HepG2 (cell line): ENCODE measurements at regions not wholly inside any gene's neighbourhood (a gene's known extent, or its start where the extent isn't known, plus 50 kb on each side); places are given as distances from the start of the nearest gene placed in this dataset.

Experiments
- ATAC-seq: fragments of 200-7000 bp; cut with Tn5 transposase; 3 replicates; pipeline ENCODE4 v1.9.1; 2020; ENCODE audit warnings: mild to moderate bottlenecking, moderate library complexity
- BruUV-seq: library from RNA; stranded (reverse); fragments of 400-500 nt; replicated peaks from 2 replicates; lab custom pipeline; 2021; lab: Mats Ljungman, UMichigan
- CTCF ChIA-PET: fragments of 300-600 bp; formaldehyde crosslinking; extraction: SDS; loops from one replicate; lab custom pipeline; 2021; ENCODE audit warnings: low total read pairs, inconsistent platforms, low intra/inter-chr PET ratio; lab: Yijun Ruan, JAX
- POLR2A ChIA-PET: fragments of 350-600 bp; sonication (Branson Sonifier 250); formaldehyde crosslinking; loops from one replicate; lab custom pipeline; 2020; ENCODE audit warnings: antibody characterized with exemption, inconsistent platforms; lab: Yijun Ruan, JAX
- DNase-seq: peaks from one replicate; pipeline ENCODE4 v3.0.0-alpha.2; 2015; ENCODE audit warnings: low spot score
- FAIRE-seq: peaks from 3 replicates; lab custom pipeline; 2011; peaks lifted over from hg19 to GRCh38; lab: Jason Lieb, UNC
- H2AFZ ChIP-seq: one replicate; pipeline ENCODE4 v1.6.1; 2011; ENCODE audit warnings: low read length, inconsistent platforms
- H3K27ac ChIP-seq: fragments of 300-600 bp; 3 replicates; pipeline ENCODE4 v1.8.0; 2011; ENCODE audit warnings: mixed run types, mild to moderate bottlenecking, mixed read lengths, low read length, inconsistent platforms; ENCODE audit not compliant: insufficient read depth; ENCODE audit errors: extremely low read length
- H3K27me3 ChIP-seq, 2 experiments: fragments of 200-600 bp in 1 of 2; 2 replicates in 1 of 2; 3 replicates in 1 of 2; pipeline versions ENCODE4 v1.6.0 to v1.8.0; 2011; ENCODE audit warnings: low read length in 2 of 2, mild to moderate bottlenecking in 2 of 2, moderate library complexity in 2 of 2, inconsistent platforms in 1 of 2; ENCODE audit not compliant: insufficient read depth in 2 of 2, control insufficient read depth in 1 of 2
- H3K36me3 ChIP-seq, 2 experiments: fragments of 200-600 bp in 1 of 2; replicated peaks in 1 of 2; 2 replicates in 1 of 2; 3 replicates in 1 of 2; pipeline versions ENCODE4 v1.5.1 to v1.8.0; 2011; ENCODE audit warnings: low read length in 2 of 2, inconsistent platforms in 1 of 2; ENCODE audit not compliant: insufficient read depth in 2 of 2, control insufficient read depth in 1 of 2
- H3K4me1 ChIP-seq: 2 replicates; pipeline ENCODE4 v1.5.1; 2012; ENCODE audit warnings: low read length, inconsistent platforms; ENCODE audit not compliant: insufficient read depth
- H3K4me2 ChIP-seq: 2 replicates; pipeline ENCODE4 v1.6.0; 2011; ENCODE audit warnings: low read depth, low read length, inconsistent platforms
- H3K4me3 ChIP-seq, 3 experiments: fragments of 200-600 bp in 1 of 3; sonication (generic), shearing (Covaris generic) in 1 of 3; replicated peaks in 1 of 3; 2 replicates each; pipeline ENCODE4 v1.5.1; 2011 to 2016; ENCODE audit warnings: low read length in 3 of 3, inconsistent platforms in 2 of 3, low read depth in 2 of 3, mild to moderate bottlenecking in 2 of 3, control low read depth in 1 of 3, mixed read lengths in 1 of 3; ENCODE audit not compliant: insufficient read depth in 1 of 3
- H3K79me2 ChIP-seq: one replicate; pipeline ENCODE4 v1.6.1; 2011; ENCODE audit warnings: low read length, inconsistent platforms; ENCODE audit not compliant: insufficient read depth
- H3K9ac ChIP-seq: 2 replicates; pipeline ENCODE4 v1.6.0; 2011; ENCODE audit warnings: mild to moderate bottlenecking, low read depth, low read length, inconsistent platforms; ENCODE audit not compliant: insufficient read depth
- H3K9me3 ChIP-seq: 2 replicates; pipeline ENCODE4 v1.5.1; 2012; ENCODE audit warnings: mild to moderate bottlenecking, low read length
- H4K20me1 ChIP-seq: 2 replicates; pipeline ENCODE4 v1.6.0; 2011; ENCODE audit warnings: inconsistent platforms, mild to moderate bottlenecking, low read length, moderate library complexity; ENCODE audit not compliant: insufficient read depth
- AKAP8 ChIP-seq: sonication (generic); formaldehyde crosslinking; IDR thresholded peaks from 2 replicates; pipeline ENCODE4 v1.5.1; 2020; ENCODE audit warnings: mild to moderate bottlenecking, missing genetic modification reagents
- MAFG ChIP-seq: sonication (generic); formaldehyde crosslinking; IDR thresholded peaks from 2 replicates; pipeline ENCODE4 v1.5.1; 2020; ENCODE audit warnings: mild to moderate bottlenecking, missing genetic modification reagents
- SP2 ChIP-seq: sonication (generic); formaldehyde crosslinking; IDR thresholded peaks from 2 replicates; pipeline ENCODE4 v1.5.1; 2020; ENCODE audit warnings: mild to moderate bottlenecking, missing genetic modification reagents
- ZNF225 ChIP-seq: sonication (generic); formaldehyde crosslinking; IDR thresholded peaks from 2 replicates; pipeline ENCODE4 v1.4.0; 2020; ENCODE audit warnings: mild to moderate bottlenecking, missing genetic modification reagents
- ZNF333 ChIP-seq: sonication (generic); formaldehyde crosslinking; IDR thresholded peaks from 2 replicates; pipeline ENCODE4 v1.4.0; 2020; ENCODE audit warnings: mild to moderate bottlenecking, missing genetic modification reagents, borderline replicate concordance
- ZNF713 ChIP-seq: sonication (generic); formaldehyde crosslinking; IDR thresholded peaks from 2 replicates; pipeline ENCODE4 v1.4.0; 2020; ENCODE audit warnings: mild to moderate bottlenecking, missing genetic modification reagents
- WGBS: methylation state at CpG from one replicate; pipeline ENCODE4 v1.1.6; 2017; ENCODE audit warnings: low lambda C conversion rate; 5-methylcytosine and 5-hydroxymethylcytosine counted together
- in situ Hi-C: cut with HindIII; loops from 2 replicates; pipeline ENCODE4 v1.10.0; 2017; ENCODE audit warnings: low pct_unique_long_range_greater_than_20kb; ENCODE audit not compliant: extremely low pct_ligation_motif_present
- intact Hi-C: fragments of 100-400 bp; cut with micrococcal nuclease; formaldehyde crosslinking; loops from one replicate; pipeline ENCODE4 v1.10.0; 2022; ENCODE audit not compliant: unreplicated experiment
- TF ChIP-seq, protein P1 (sequence below): sonication (generic); formaldehyde crosslinking; IDR thresholded peaks from 2 replicates; pipeline ENCODE4 v1.4.0; 2020; ENCODE audit warnings: missing genetic modification reagents
- TF ChIP-seq, protein P2 (sequence below): sonication (generic); formaldehyde crosslinking; IDR thresholded peaks from 2 replicates; pipeline ENCODE4 v1.8.1; 2022; ENCODE audit warnings: low read depth, mild to moderate bottlenecking, missing genetic modification reagents
- TF ChIP-seq, protein P3 (sequence below), 2 experiments: sonication (generic) in 1 of 2; formaldehyde crosslinking in 1 of 2; IDR thresholded peaks; 2 replicates each; pipeline versions ENCODE4 v1.4.0 to v1.6.1; 2016 to 2020; ENCODE audit warnings: borderline replicate concordance in 1 of 2, low read depth in 1 of 2, mild to moderate bottlenecking in 1 of 2, missing genetic modification reagents in 1 of 2

DNA sequence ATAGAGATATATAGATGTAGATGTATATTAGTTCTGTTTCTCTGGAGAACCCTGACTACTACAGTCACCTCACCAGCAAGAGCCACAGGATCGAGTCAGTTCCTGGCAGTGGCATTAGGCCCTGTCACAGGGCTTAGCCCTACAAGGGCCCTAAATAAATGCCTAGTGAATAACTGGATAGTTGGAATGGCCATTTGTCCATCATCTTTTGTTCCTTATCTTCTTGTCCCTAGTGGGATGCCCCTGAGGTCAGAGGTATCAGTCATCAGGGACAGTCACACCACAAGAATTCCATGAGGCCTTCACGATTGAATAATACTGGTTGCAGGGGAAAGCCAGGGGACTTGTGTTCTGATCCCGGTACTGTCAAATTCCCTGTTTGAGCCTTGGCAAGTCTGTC lies 204.9 kb upstream of the PPP2R3A start:
- TF ChIP-seq, protein P1, sequence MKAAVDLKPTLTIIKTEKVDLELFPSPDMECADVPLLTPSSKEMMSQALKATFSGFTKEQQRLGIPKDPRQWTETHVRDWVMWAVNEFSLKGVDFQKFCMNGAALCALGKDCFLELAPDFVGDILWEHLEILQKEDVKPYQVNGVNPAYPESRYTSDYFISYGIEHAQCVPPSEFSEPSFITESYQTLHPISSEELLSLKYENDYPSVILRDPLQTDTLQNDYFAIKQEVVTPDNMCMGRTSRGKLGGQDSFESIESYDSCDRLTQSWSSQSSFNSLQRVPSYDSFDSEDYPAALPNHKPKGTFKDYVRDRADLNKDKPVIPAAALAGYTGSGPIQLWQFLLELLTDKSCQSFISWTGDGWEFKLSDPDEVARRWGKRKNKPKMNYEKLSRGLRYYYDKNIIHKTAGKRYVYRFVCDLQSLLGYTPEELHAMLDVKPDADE = no peak
- TF ChIP-seq ZNF713 (no peak), SP2 (CRISPR knock-in tag) (no peak), AKAP8 (CRISPR knock-in tag) (no peak), ZNF333 (no peak), ZNF225 (CRISPR knock-in tag) (no peak), MAFG (CRISPR knock-in tag) (no peak)
- TF ChIP-seq, protein P2, sequence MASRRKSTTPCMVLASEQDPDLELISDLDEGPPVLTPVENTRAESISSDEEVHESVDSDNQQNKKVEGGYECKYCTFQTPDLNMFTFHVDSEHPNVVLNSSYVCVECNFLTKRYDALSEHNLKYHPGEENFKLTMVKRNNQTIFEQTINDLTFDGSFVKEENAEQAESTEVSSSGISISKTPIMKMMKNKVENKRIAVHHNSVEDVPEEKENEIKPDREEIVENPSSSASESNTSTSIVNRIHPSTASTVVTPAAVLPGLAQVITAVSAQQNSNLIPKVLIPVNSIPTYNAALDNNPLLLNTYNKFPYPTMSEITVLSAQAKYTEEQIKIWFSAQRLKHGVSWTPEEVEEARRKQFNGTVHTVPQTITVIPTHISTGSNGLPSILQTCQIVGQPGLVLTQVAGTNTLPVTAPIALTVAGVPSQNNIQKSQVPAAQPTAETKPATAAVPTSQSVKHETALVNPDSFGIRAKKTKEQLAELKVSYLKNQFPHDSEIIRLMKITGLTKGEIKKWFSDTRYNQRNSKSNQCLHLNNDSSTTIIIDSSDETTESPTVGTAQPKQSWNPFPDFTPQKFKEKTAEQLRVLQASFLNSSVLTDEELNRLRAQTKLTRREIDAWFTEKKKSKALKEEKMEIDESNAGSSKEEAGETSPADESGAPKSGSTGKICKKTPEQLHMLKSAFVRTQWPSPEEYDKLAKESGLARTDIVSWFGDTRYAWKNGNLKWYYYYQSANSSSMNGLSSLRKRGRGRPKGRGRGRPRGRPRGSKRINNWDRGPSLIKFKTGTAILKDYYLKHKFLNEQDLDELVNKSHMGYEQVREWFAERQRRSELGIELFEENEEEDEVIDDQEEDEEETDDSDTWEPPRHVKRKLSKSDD (CRISPR knock-in tag) = no peak
- TF ChIP-seq, protein P3, sequence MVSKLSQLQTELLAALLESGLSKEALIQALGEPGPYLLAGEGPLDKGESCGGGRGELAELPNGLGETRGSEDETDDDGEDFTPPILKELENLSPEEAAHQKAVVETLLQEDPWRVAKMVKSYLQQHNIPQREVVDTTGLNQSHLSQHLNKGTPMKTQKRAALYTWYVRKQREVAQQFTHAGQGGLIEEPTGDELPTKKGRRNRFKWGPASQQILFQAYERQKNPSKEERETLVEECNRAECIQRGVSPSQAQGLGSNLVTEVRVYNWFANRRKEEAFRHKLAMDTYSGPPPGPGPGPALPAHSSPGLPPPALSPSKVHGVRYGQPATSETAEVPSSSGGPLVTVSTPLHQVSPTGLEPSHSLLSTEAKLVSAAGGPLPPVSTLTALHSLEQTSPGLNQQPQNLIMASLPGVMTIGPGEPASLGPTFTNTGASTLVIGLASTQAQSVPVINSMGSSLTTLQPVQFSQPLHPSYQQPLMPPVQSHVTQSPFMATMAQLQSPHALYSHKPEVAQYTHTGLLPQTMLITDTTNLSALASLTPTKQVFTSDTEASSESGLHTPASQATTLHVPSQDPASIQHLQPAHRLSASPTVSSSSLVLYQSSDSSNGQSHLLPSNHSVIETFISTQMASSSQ (IDR thresholded peaks at IDR 0.05; ENCODE audit: low read depth) = no peak
- TF ChIP-seq, protein P3 (CRISPR knock-in tag; IDR thresholded peaks at IDR 0.05; ENCODE audit: borderline replicate concordance) = no peak
- TF ChIP-seq, all 625 proteins: peak for 0
- BruUV-seq = no TSS peak
- no peak overlapping the region for H3K4me3 ChIP-seq
- no peaks in the 10 kb centered on the region for H4K20me1 ChIP-seq
- in situ Hi-C loops (no loop called here), intact Hi-C loops (no loop called here)
- DNase-seq (no peak), FAIRE-seq (no peak), ATAC-seq (no peak)
- no peaks in the 10 kb centered on the region for H3K4me1 ChIP-seq
- H3K27me3 ChIP-seq = no peaks in the 10 kb centered on the region
- H2AFZ ChIP-seq = no peak overlapping the region
- no peak overlapping the region for H3K4me2 ChIP-seq
- ChIA-PET CTCF (no interaction called here), POLR2A (no interaction called here)
- H3K9ac ChIP-seq = no peak overlapping the region
- 0% methylated on average over 3 of the region's 3 CpGs for WGBS
- no peaks in the 10 kb centered on the region for H3K36me3 ChIP-seq
- no peaks in the 10 kb centered on the region for H3K9me3 ChIP-seq
- no peaks in the 10 kb centered on the region for H3K79me2 ChIP-seq
- H3K27ac ChIP-seq = no peak overlapping the region
